Activated T-cell treated with anti-CD3 and anti-CD28 coated beads, Interleukin-2, amount 50 U/mL, for 72 hours (primary cell): ENCODE measurements at regions not wholly inside any gene's neighbourhood (a gene's known extent, or its start where the extent isn't known, plus 50 kb on each side); places are given as distances from the start of the nearest gene placed in this dataset.

Experiments used
- ATAC-seq, 2 donors: fragments of 150-1000 bp; cut with Tn5 transposase; replicated peaks in 1 of 2; 2 replicates each; pipeline ENCODE4 v1.10.0; 2021; ENCODE audit warnings: moderate library complexity in 2 of 2, mild to moderate bottlenecking in 1 of 2
- DNase-seq, 2 donors: peaks; one replicate each; pipeline ENCODE4 v3.0.0; 2021 to 2022; ENCODE audit warnings: mixed read lengths in 1 of 2
- H3K27ac Mint-ChIP-seq: one replicate; pipeline ENCODE4 v1.8.0; 2022; ENCODE audit warnings: mild to moderate bottlenecking, moderate library complexity, mixed read lengths
- H3K27me3 Mint-ChIP-seq: one replicate; pipeline ENCODE4 v1.8.0; 2022; ENCODE audit warnings: low read depth, mixed read lengths
- H3K36me3 Mint-ChIP-seq, 2 donors: one replicate each; pipeline ENCODE4 v1.8.0; 2022; ENCODE audit warnings: mixed read lengths in 2 of 2, mild to moderate bottlenecking in 1 of 2; ENCODE audit not compliant: insufficient read depth in 2 of 2
- H3K4me1 Mint-ChIP-seq: one replicate; pipeline ENCODE4 v1.8.0; 2022; ENCODE audit warnings: low read depth, mixed read lengths
- H3K4me3 Mint-ChIP-seq, 2 donors: one replicate each; pipeline ENCODE4 v1.8.0; 2022; ENCODE audit warnings: mild to moderate bottlenecking in 2 of 2, mixed read lengths in 2 of 2, moderate library complexity in 2 of 2
- H3K9me3 Mint-ChIP-seq, 2 donors: one replicate each; pipeline ENCODE4 v1.8.0; 2022; ENCODE audit warnings: mixed read lengths in 2 of 2

GRCh38 chr4:129167640-129168260, 71.8 kb downstream of the C4orf33 start:
- Mint-ChIP-seq H3K36me3 (no peaks in the 10 kb centered on the region), H3K9me3 (no peaks in the 10 kb centered on the region), H3K27me3 (peaks cover 16% of the 10 kb centered on the region), H3K27ac (no peak overlapping the region), H3K4me3 (no peak overlapping the region), H3K4me1 (no peaks in the 10 kb centered on the region)
- DNase-seq (no peak), ATAC-seq (no peak)

- no peaks in the 10 kb centered on the region for H3K9me3 Mint-ChIP-seq
- peaks cover 15% of the 10 kb centered on the region for H3K27me3 Mint-ChIP-seq
- H3K36me3 Mint-ChIP-seq: no peaks in the 10 kb centered on the region
- ATAC-seq (no peak), DNase-seq (no peak)
- H3K4me1 Mint-ChIP-seq: no peaks in the 10 kb centered on the region
- no peak overlapping the region for H3K27ac Mint-ChIP-seq
- no peak overlapping the region for H3K4me3 Mint-ChIP-seq
Observed at GRCh38 chr4:129172181-129172580, 76.2 kb downstream of the C4orf33 start.

DNA sequence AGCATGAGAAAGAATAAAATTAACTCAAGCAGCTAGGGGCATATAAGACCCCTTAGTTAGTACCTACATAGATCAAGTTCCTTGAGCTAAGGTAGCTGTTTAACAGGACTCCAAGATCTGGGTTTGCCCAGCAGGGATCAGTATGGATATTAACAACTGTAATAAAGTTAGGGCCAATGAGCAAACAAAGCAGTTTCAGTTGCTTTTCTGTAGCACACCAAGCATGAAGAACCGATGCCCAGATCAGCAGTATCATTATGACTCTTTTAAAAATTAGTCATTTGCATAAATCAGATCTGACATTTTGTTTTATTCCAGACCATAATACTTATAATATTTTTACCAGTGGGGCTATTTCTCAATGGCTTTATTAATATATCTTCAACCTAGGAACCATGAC, 80.9 kb downstream of the C4orf33 start:
- ATAC-seq: no peak
- Mint-ChIP-seq H3K36me3 (no peaks in the 10 kb centered on the region), H3K4me1 (no peaks in the 10 kb centered on the region)

GRCh38 chr4:129179276-129179675, 83.3 kb downstream of the C4orf33 start:
- Mint-ChIP-seq H3K9me3 (peaks cover 3 to 4% of the 10 kb centered on the region in 2 donors), H3K36me3 (no peaks in the 10 kb centered on the region), H3K4me3 (no peak overlapping the region), H3K27me3 (peaks cover 8% of the 10 kb centered on the region), H3K27ac (no peak overlapping the region), H3K4me1 (no peaks in the 10 kb centered on the region)
- DNase-seq: no peak
- ATAC-seq: no peak

More for the DNA sequence above, 80.9 kb downstream of the C4orf33 start:
- H3K27ac Mint-ChIP-seq: no peak overlapping the region
- no peak for DNase-seq
- no peaks in the 10 kb centered on the region for H3K9me3 Mint-ChIP-seq
- H3K4me3 Mint-ChIP-seq: no peak overlapping the region
- peaks cover 8% of the 10 kb centered on the region for H3K27me3 Mint-ChIP-seq

DNA sequence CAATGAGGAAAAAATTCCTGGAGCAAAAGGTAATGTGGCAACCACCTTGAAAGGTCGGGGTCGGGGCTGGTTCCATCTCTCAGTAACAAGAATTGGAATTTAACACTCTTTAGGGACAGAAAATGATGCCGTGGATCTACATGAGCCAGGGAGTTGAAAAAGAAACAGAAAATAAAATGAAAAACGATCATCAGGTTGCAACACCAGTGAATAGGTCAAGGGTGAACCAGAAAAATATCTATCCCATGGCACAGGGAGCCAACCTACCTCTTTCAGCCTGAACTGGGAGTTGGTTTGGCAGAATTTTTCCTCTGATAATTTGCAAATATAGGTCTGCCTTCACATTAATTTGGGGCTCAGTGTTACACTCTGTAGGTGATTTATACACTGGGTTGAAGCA, 93.7 kb downstream of the C4orf33 start:
- Mint-ChIP-seq H3K4me1 (no peaks in the 10 kb centered on the region), H3K4me3 (no peak overlapping the region), H3K36me3 (no peaks in the 10 kb centered on the region), H3K27me3 (peaks cover 8% of the 10 kb centered on the region), H3K9me3 (no peaks in the 10 kb centered on the region), H3K27ac (no peak overlapping the region)
- DNase-seq (no peak), ATAC-seq (no peak)

DNA sequence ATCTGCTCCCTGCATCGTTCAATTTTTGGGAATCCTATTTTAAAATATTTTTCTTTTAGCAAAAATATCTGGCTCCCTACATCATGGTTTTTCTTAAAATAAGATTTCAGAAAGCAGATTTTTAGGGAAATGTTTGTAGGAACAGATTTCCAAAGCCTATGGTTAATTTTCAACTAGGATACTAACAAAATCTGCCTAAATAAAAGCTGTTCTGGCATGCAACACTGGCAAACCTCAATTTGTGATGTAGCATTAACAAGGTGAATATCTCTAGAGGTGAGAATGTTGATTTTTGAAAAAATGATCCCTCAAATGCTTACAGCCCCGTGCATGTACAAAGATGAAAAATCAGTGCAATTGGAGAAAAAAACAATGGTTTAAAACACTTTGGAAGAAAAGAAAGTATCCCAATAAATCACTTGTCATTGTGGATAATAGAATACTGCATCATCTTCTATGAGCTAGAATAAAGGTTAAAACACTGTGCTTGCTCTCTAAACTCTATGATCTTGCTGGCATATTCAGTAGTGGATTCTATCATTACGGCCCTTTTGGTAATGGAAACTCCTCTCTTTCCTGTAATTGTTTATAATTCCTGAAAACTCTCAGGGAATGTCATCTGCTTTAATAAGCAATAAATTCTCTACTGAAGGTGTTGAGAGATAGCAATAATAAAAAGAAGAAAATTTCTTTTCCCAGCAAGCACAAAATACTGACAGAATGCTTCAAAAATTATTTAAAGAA, 97.6 kb downstream of the C4orf33 start:
- DNase-seq (no peak), ATAC-seq (no peak)
- peaks cover 15% of the 10 kb centered on the region for H3K27me3 Mint-ChIP-seq
- H3K4me3 Mint-ChIP-seq: no peak overlapping the region
- H3K4me1 Mint-ChIP-seq: no peaks in the 10 kb centered on the region
- no peaks in the 10 kb centered on the region for H3K9me3 Mint-ChIP-seq
- H3K27ac Mint-ChIP-seq: no peak overlapping the region
- no peaks in the 10 kb centered on the region for H3K36me3 Mint-ChIP-seq

- no peak for DNase-seq
- Mint-ChIP-seq H3K27ac (no peak overlapping the region), H3K36me3 (no peaks in the 10 kb centered on the region), H3K9me3 (no peaks in the 10 kb centered on the region), H3K4me3 (no peak overlapping the region), H3K27me3 (peaks cover 16% of the 10 kb centered on the region), H3K4me1 (no peaks in the 10 kb centered on the region)
- ATAC-seq: no peak
Observed at GRCh38 chr4:129208481-129208880, 112.5 kb downstream of the C4orf33 start.

GRCh38 chr4:129213692-129214091, 117.7 kb downstream of the C4orf33 start:
- Mint-ChIP-seq H3K27ac (no peak overlapping the region), H3K27me3 (no peaks in the 10 kb centered on the region), H3K4me1 (no peaks in the 10 kb centered on the region), H3K36me3 (no peaks in the 10 kb centered on the region), H3K4me3 (no peak overlapping the region), H3K9me3 (no peaks in the 10 kb centered on the region)
- ATAC-seq (no peak), DNase-seq (no peak)

- no peak overlapping the region for H3K4me3 Mint-ChIP-seq
- H3K4me1 Mint-ChIP-seq: no peaks in the 10 kb centered on the region
- H3K27me3 Mint-ChIP-seq: no peaks in the 10 kb centered on the region
- H3K27ac Mint-ChIP-seq: no peak overlapping the region
- H3K36me3 Mint-ChIP-seq: no peaks in the 10 kb centered on the region
- DNase-seq: no peak
- H3K9me3 Mint-ChIP-seq: no peaks in the 10 kb centered on the region
- ATAC-seq: no peak
Observed at GRCh38 chr4:129218360-129218759, 122.4 kb downstream of the C4orf33 start.

GRCh38 chr4:129218897-129219296, 122.9 kb downstream of the C4orf33 start:
- H3K27me3 Mint-ChIP-seq: no peaks in the 10 kb centered on the region
- DNase-seq (no peak), ATAC-seq (no peak)
- no peak overlapping the region for H3K27ac Mint-ChIP-seq
- H3K4me3 Mint-ChIP-seq: no peak overlapping the region
- H3K9me3 Mint-ChIP-seq: no peaks in the 10 kb centered on the region
- no peaks in the 10 kb centered on the region for H3K4me1 Mint-ChIP-seq
- no peaks in the 10 kb centered on the region for H3K36me3 Mint-ChIP-seq

DNA sequence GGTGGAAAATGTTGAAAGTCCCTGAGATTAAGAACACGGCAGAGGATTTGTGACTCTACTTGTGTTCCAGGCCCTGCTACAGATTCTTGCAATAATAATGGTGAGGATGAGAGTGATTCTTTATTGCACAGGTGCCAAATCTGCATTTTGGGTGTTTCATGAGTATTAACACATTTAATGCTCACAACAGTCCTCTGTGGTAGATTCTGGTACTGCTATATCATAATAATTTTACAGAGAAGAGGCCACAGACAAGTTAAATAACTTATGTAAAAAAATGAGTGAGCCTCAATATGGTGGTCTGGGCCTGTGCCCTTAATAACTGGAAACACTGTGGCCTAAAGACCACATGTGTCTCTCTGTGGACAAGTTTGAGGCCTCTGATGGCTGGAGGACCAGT, 124.3 kb downstream of the C4orf33 start:
- no peaks in the 10 kb centered on the region for H3K9me3 Mint-ChIP-seq
- no peaks in the 10 kb centered on the region for H3K36me3 Mint-ChIP-seq
- no peak overlapping the region for H3K27ac Mint-ChIP-seq
- H3K4me3 Mint-ChIP-seq: no peak overlapping the region
- no peak for ATAC-seq
- H3K27me3 Mint-ChIP-seq: no peaks in the 10 kb centered on the region
- H3K4me1 Mint-ChIP-seq: no peaks in the 10 kb centered on the region
- DNase-seq: no peak

DNA sequence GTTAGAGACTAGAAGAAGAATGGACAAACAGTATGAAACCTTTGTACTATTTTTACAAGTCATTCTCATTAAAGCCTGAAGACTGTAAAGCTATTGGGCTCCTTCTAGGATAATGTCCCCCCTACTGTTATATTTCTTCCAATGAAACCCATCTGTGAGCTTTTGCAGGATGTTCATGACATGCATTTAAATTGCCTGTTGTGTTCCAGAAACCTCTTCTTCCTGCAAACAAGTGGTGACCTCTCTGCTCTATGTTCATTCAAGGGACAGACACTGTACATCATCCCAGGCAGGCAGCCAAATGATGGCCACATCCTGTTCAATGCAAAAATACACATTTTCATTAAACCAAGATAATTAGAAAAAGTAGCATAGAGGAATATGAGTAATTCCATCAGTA, 128.0 kb downstream of the C4orf33 start:
- H3K36me3 Mint-ChIP-seq: no peaks in the 10 kb centered on the region

DNA sequence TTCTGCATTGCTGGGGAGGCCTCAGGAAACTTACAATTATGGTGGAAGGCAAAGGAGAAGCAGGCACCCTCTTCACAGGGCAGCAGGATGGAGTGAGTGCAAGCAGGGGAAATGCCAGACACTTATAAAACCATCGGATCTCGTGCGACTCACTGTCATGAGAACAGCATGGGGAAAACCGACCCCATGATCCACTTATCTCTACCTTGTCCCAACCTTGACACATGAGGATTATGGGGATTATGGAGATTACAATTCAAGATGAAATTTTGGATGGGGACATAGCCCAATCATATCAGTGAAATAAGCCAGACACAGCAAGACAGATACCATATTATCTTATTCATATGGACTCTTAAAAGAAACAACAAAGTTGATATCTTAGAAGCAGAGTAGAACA, 134.9 kb downstream of the C4orf33 start:
- Mint-ChIP-seq H3K4me1 (no peaks in the 10 kb centered on the region), H3K4me3 (no peak overlapping the region), H3K9me3 (no peaks in the 10 kb centered on the region), H3K27ac (no peak overlapping the region), H3K36me3 (no peaks in the 10 kb centered on the region), H3K27me3 (peaks cover 8% of the 10 kb centered on the region)
- DNase-seq: no peak
- no peak for ATAC-seq

More for the DNA sequence above, 128.0 kb downstream of the C4orf33 start:
- Mint-ChIP-seq H3K4me1 (no peaks in the 10 kb centered on the region), H3K4me3 (no peak overlapping the region), H3K27me3 (peaks cover 12% of the 10 kb centered on the region), H3K9me3 (no peaks in the 10 kb centered on the region), H3K27ac (no peak overlapping the region)
- DNase-seq (no peak), ATAC-seq (no peak)
